Stimulated activated CD4-positive, alpha-beta T cell treated with anti-CD3 and anti-CD28 coated beads, Interleukin-1b, Interleukin-23, amount 100 ng/mL, for 48 hours (primary cell): ENCODE measurements at regions not wholly inside any gene's neighbourhood (a gene's known extent, or its start where the extent isn't known, plus 50 kb on each side); places are given as distances from the start of the nearest gene placed in this dataset.

Experiments used
- DNase-seq: peaks from one replicate; pipeline ENCODE4 v3.0.0-alpha.2; 2020

GRCh38 chr12:27907766-27908165 is 64.8 kb downstream of the PTHLH start:
- DNase-seq, result no peak

GRCh38 chr12:27906658-27907473 is 65.7 kb downstream of the PTHLH start:
- DNase-seq, result no peak

GRCh38 chr12:27906127-27906500 is 66.4 kb downstream of the PTHLH start:
- DNase-seq, result no peak

GRCh38 chr12:27905285-27906126 is 67.0 kb downstream of the PTHLH start:
- DNase-seq, result no peak

- no peak for DNase-seq
Measured at GRCh38 chr12:27902651-27903050, 69.9 kb downstream of the PTHLH start.

- DNase-seq, result no peak
Measured at GRCh38 chr12:27901959-27902358, 70.6 kb downstream of the PTHLH start.

GRCh38 chr12:27900920-27901879 is 71.3 kb downstream of the PTHLH start:
- no peak for DNase-seq

GRCh38 chr12:27899151-27899661 is 73.3 kb downstream of the PTHLH start:
- DNase-seq, result peak; percentile 2

GRCh38 chr12:27898022-27898421 is 74.5 kb downstream of the PTHLH start:
- DNase-seq, result no peak

GRCh38 chr12:27896419-27896990 is 76.0 kb downstream of the PTHLH start:
- DNase-seq, result no peak

GRCh38 chr12:27894309-27894708 is 78.2 kb downstream of the PTHLH start:
- DNase-seq, result no peak

- no peak for DNase-seq
Measured at GRCh38 chr12:27879708-27880107, 92.8 kb downstream of the PTHLH start.

- DNase-seq, result no peak
Measured at GRCh38 chr12:27875677-27876076, 95.6 kb upstream of the MANSC4 start.

GRCh38 chr12:27873010-27873409 is 93.0 kb upstream of the MANSC4 start:
- no peak for DNase-seq

- no peak for DNase-seq
Measured at GRCh38 chr12:27871946-27872345, 91.9 kb upstream of the MANSC4 start.

GRCh38 chr12:27870939-27871338 is 90.9 kb upstream of the MANSC4 start:
- no peak for DNase-seq

- DNase-seq, result no peak
Measured at GRCh38 chr12:27869567-27869966, 89.5 kb upstream of the MANSC4 start.

- no peak for DNase-seq
Measured at GRCh38 chr12:27868139-27868538, 88.1 kb upstream of the MANSC4 start.

- DNase-seq, result no peak
Measured at GRCh38 chr12:27866373-27867101, 86.5 kb upstream of the MANSC4 start.

- DNase-seq, result no peak
Measured at GRCh38 chr12:27865421-27865820, 85.4 kb upstream of the MANSC4 start.

- DNase-seq, result no peak
Measured at GRCh38 chr12:27864521-27864920, 84.5 kb upstream of the MANSC4 start.

- DNase-seq, result no peak
Measured at GRCh38 chr12:27863839-27864238, 83.8 kb upstream of the MANSC4 start.
